ENCODE measurements at regions not wholly inside any gene's neighbourhood (a gene's known extent, or its start where the extent isn't known, plus 50 kb on each side); places are given as distances from the start of the nearest gene placed in this dataset.
"Not testable (repeated sequence)": the region's sequence is repeated elsewhere in the genome, so short reads cannot be mapped to it uniquely, and the experiment has no call there.

GRCh38 chr20:25997367-25998038 lies 300.9 kb upstream of the ZNF337 start:
- H3K27me3 ChIP-seq (ENCODE audit: insufficient read depth, low read length); H3K36me3 ChIP-seq (ENCODE audit: insufficient read depth, low read depth, low read length); H3K27ac ChIP-seq (ENCODE audit: low read length); H3K9me3 ChIP-seq (ENCODE audit: insufficient read depth, low read depth, low read length); H3K4me3 ChIP-seq (ENCODE audit: low read length); H3K9ac ChIP-seq (ENCODE audit: low read depth, low read length); H3K4me1 ChIP-seq (ENCODE audit: insufficient read depth, low read length): not testable (repeated sequence)

GRCh38 chr20:25992146-25992545 lies 295.5 kb upstream of the ZNF337 start:
- no peak overlapping the region for H3K27ac ChIP-seq (ENCODE audit: low read length)
- no peaks in the 10 kb centered on the region for H3K4me1 ChIP-seq (ENCODE audit: insufficient read depth, low read length)
- H3K27me3 ChIP-seq (ENCODE audit: insufficient read depth, low read length) = no peaks in the 10 kb centered on the region
- H3K9ac ChIP-seq (ENCODE audit: low read depth, low read length) = no peak overlapping the region
- no peak overlapping the region for H3K4me3 ChIP-seq (ENCODE audit: low read length)
- no peaks in the 10 kb centered on the region for H3K36me3 ChIP-seq (ENCODE audit: insufficient read depth, low read depth, low read length)
- no peaks in the 10 kb centered on the region for H3K9me3 ChIP-seq (ENCODE audit: insufficient read depth, low read depth, low read length)

- no peak overlapping the region for H3K4me3 ChIP-seq (ENCODE audit: low read length)
- no peaks in the 10 kb centered on the region for H3K9me3 ChIP-seq (ENCODE audit: insufficient read depth, low read depth, low read length)
- no peak overlapping the region for H3K9ac ChIP-seq (ENCODE audit: low read depth, low read length)
- no peaks in the 10 kb centered on the region for H3K27me3 ChIP-seq (ENCODE audit: insufficient read depth, low read length)
- no peaks in the 10 kb centered on the region for H3K4me1 ChIP-seq (ENCODE audit: insufficient read depth, low read length)
- H3K36me3 ChIP-seq (ENCODE audit: insufficient read depth, low read depth, low read length) = no peaks in the 10 kb centered on the region
- H3K27ac ChIP-seq (ENCODE audit: low read length) = no peak overlapping the region
Observed at GRCh38 chr20:25991756-25992130, 295.1 kb upstream of the ZNF337 start.

- peaks cover 4% of the 10 kb centered on the region for H3K27me3 ChIP-seq (ENCODE audit: insufficient read depth, low read length)
- no peak overlapping the region for H3K4me3 ChIP-seq (ENCODE audit: low read length)
- no peak overlapping the region for H3K27ac ChIP-seq (ENCODE audit: low read length)
- no peak overlapping the region for H3K9ac ChIP-seq (ENCODE audit: low read depth, low read length)
- no peaks in the 10 kb centered on the region for H3K4me1 ChIP-seq (ENCODE audit: insufficient read depth, low read length)
- H3K9me3 ChIP-seq (ENCODE audit: insufficient read depth, low read depth, low read length) = no peaks in the 10 kb centered on the region
- H3K36me3 ChIP-seq (ENCODE audit: insufficient read depth, low read depth, low read length) = no peaks in the 10 kb centered on the region
Observed at GRCh38 chr20:25991051-25991755, 294.6 kb upstream of the ZNF337 start.

GRCh38 chr20:25989686-25990085 lies 293.0 kb upstream of the ZNF337 start:
- H3K27me3 ChIP-seq (ENCODE audit: insufficient read depth, low read length); H3K4me3 ChIP-seq (ENCODE audit: low read length); H3K36me3 ChIP-seq (ENCODE audit: insufficient read depth, low read depth, low read length); H3K4me1 ChIP-seq (ENCODE audit: insufficient read depth, low read length); H3K9ac ChIP-seq (ENCODE audit: low read depth, low read length); H3K27ac ChIP-seq (ENCODE audit: low read length); H3K9me3 ChIP-seq (ENCODE audit: insufficient read depth, low read depth, low read length): not testable (repeated sequence)

- H3K27ac ChIP-seq (ENCODE audit: low read length) = no peak overlapping the region
- H3K4me1 ChIP-seq (ENCODE audit: insufficient read depth, low read length) = no peaks in the 10 kb centered on the region
- H3K36me3 ChIP-seq (ENCODE audit: insufficient read depth, low read depth, low read length) = no peaks in the 10 kb centered on the region
- H3K4me3 ChIP-seq (ENCODE audit: low read length) = no peak overlapping the region
- H3K27me3 ChIP-seq (ENCODE audit: insufficient read depth, low read length) = peaks cover 7% of the 10 kb centered on the region
- no peaks in the 10 kb centered on the region for H3K9me3 ChIP-seq (ENCODE audit: insufficient read depth, low read depth, low read length)
- no peak overlapping the region for H3K9ac ChIP-seq (ENCODE audit: low read depth, low read length)
Observed at GRCh38 chr20:25989196-25989595, 292.5 kb upstream of the ZNF337 start.

- not testable (repeated sequence) for H3K9ac ChIP-seq (ENCODE audit: low read depth, low read length); H3K4me1 ChIP-seq (ENCODE audit: insufficient read depth, low read length); H3K36me3 ChIP-seq (ENCODE audit: insufficient read depth, low read depth, low read length); H3K27me3 ChIP-seq (ENCODE audit: insufficient read depth, low read length); H3K4me3 ChIP-seq (ENCODE audit: low read length); H3K27ac ChIP-seq (ENCODE audit: low read length); H3K9me3 ChIP-seq (ENCODE audit: insufficient read depth, low read depth, low read length)
Observed at GRCh38 chr20:25987928-25988560, 291.4 kb upstream of the ZNF337 start.

- H3K36me3 ChIP-seq (ENCODE audit: insufficient read depth, low read depth, low read length) = no peaks in the 10 kb centered on the region
- no peaks in the 10 kb centered on the region for H3K4me1 ChIP-seq (ENCODE audit: insufficient read depth, low read length)
- no peak overlapping the region for H3K9ac ChIP-seq (ENCODE audit: low read depth, low read length)
- peak overlapping the region; percentile 55; the same call in 1 of the 2 replicates for H3K4me3 ChIP-seq (ENCODE audit: low read length)
- H3K27ac ChIP-seq (ENCODE audit: low read length) = no peak overlapping the region
- H3K9me3 ChIP-seq (ENCODE audit: insufficient read depth, low read depth, low read length) = no peaks in the 10 kb centered on the region
- H3K27me3 ChIP-seq (ENCODE audit: insufficient read depth, low read length) = peaks cover 7% of the 10 kb centered on the region
Observed at GRCh38 chr20:25987073-25987927, 290.6 kb upstream of the ZNF337 start.

- H3K4me1 ChIP-seq (ENCODE audit: insufficient read depth, low read length) = no peaks in the 10 kb centered on the region
- H3K9me3 ChIP-seq (ENCODE audit: insufficient read depth, low read depth, low read length) = no peaks in the 10 kb centered on the region
- H3K27me3 ChIP-seq (ENCODE audit: insufficient read depth, low read length) = peaks cover 7% of the 10 kb centered on the region
- H3K27ac ChIP-seq (ENCODE audit: low read length) = no peak overlapping the region
- H3K4me3 ChIP-seq (ENCODE audit: low read length) = no peak overlapping the region
- H3K36me3 ChIP-seq (ENCODE audit: insufficient read depth, low read depth, low read length) = no peaks in the 10 kb centered on the region
- H3K9ac ChIP-seq (ENCODE audit: low read depth, low read length) = no peak overlapping the region
Observed at GRCh38 chr20:25985597-25985996, 288.9 kb upstream of the ZNF337 start.

- no peaks in the 10 kb centered on the region for H3K9me3 ChIP-seq (ENCODE audit: insufficient read depth, low read depth, low read length)
- no peak overlapping the region for H3K9ac ChIP-seq (ENCODE audit: low read depth, low read length)
- H3K4me1 ChIP-seq (ENCODE audit: insufficient read depth, low read length) = no peaks in the 10 kb centered on the region
- no peaks in the 10 kb centered on the region for H3K36me3 ChIP-seq (ENCODE audit: insufficient read depth, low read depth, low read length)
- H3K27ac ChIP-seq (ENCODE audit: low read length) = no peak overlapping the region
- H3K4me3 ChIP-seq (ENCODE audit: low read length) = no peak overlapping the region
- peaks cover 7% of the 10 kb centered on the region for H3K27me3 ChIP-seq (ENCODE audit: insufficient read depth, low read length)
Observed at GRCh38 chr20:25984933-25985332, 288.3 kb upstream of the ZNF337 start.

GRCh38 chr20:25982701-25983100 lies 286.0 kb upstream of the ZNF337 start:
- H3K9me3 ChIP-seq (ENCODE audit: insufficient read depth, low read depth, low read length); H3K4me1 ChIP-seq (ENCODE audit: insufficient read depth, low read length); H3K9ac ChIP-seq (ENCODE audit: low read depth, low read length); H3K27ac ChIP-seq (ENCODE audit: low read length); H3K36me3 ChIP-seq (ENCODE audit: insufficient read depth, low read depth, low read length); H3K27me3 ChIP-seq (ENCODE audit: insufficient read depth, low read length); H3K4me3 ChIP-seq (ENCODE audit: low read length): not testable (repeated sequence)

Data from iPS-20b (cell line).